GM12874 (cell line): ENCODE measurements at regions not wholly inside any gene's neighbourhood (a gene's known extent, or its start where the extent isn't known, plus 50 kb on each side); places are given as distances from the start of the nearest gene placed in this dataset.

Experiments used
- TF ChIP-seq, protein P1 (sequence below): IDR thresholded peaks from 2 replicates; pipeline ENCODE4 v1.5.1; 2011; ENCODE audit warnings: low read depth, mild to moderate bottlenecking, control low read depth, low read length, moderate library complexity; ENCODE audit not compliant: insufficient read depth

GRCh38 chr6:16048221-16048620 lies 80.7 kb upstream of the MYLIP start:
- TF ChIP-seq, protein P1, sequence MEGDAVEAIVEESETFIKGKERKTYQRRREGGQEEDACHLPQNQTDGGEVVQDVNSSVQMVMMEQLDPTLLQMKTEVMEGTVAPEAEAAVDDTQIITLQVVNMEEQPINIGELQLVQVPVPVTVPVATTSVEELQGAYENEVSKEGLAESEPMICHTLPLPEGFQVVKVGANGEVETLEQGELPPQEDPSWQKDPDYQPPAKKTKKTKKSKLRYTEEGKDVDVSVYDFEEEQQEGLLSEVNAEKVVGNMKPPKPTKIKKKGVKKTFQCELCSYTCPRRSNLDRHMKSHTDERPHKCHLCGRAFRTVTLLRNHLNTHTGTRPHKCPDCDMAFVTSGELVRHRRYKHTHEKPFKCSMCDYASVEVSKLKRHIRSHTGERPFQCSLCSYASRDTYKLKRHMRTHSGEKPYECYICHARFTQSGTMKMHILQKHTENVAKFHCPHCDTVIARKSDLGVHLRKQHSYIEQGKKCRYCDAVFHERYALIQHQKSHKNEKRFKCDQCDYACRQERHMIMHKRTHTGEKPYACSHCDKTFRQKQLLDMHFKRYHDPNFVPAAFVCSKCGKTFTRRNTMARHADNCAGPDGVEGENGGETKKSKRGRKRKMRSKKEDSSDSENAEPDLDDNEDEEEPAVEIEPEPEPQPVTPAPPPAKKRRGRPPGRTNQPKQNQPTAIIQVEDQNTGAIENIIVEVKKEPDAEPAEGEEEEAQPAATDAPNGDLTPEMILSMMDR = no peak

GRCh38 chr6:16047435-16047990 lies 81.4 kb upstream of the MYLIP start:
- TF ChIP-seq, protein P1 = no peak

- TF ChIP-seq, protein P1 = no peak
These were observed 83.6 kb upstream of the MYLIP start for GRCh38 chr6:16045238-16045637.

DNA sequence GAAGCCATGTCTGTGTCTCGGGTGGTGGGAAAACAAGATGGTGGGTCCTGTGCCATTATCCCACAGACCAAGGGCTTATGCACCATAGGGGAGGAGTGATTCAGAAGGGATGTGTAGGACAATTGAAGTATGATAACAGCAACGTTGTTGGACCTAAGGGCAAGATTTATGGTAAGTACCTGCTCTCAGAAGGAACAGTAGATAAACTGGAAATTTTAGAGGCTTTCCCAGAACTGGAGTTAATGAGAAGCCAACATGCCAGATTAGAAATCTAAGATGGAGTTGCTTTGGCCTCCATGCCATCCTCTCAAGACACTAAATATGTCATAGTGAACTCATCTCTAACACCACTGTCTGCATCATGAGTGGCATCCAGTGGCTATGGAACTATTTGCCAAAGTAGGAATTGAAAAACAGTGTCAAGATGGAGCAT lies 84.7 kb upstream of the MYLIP start:
- TF ChIP-seq, protein P1 = no peak

DNA sequence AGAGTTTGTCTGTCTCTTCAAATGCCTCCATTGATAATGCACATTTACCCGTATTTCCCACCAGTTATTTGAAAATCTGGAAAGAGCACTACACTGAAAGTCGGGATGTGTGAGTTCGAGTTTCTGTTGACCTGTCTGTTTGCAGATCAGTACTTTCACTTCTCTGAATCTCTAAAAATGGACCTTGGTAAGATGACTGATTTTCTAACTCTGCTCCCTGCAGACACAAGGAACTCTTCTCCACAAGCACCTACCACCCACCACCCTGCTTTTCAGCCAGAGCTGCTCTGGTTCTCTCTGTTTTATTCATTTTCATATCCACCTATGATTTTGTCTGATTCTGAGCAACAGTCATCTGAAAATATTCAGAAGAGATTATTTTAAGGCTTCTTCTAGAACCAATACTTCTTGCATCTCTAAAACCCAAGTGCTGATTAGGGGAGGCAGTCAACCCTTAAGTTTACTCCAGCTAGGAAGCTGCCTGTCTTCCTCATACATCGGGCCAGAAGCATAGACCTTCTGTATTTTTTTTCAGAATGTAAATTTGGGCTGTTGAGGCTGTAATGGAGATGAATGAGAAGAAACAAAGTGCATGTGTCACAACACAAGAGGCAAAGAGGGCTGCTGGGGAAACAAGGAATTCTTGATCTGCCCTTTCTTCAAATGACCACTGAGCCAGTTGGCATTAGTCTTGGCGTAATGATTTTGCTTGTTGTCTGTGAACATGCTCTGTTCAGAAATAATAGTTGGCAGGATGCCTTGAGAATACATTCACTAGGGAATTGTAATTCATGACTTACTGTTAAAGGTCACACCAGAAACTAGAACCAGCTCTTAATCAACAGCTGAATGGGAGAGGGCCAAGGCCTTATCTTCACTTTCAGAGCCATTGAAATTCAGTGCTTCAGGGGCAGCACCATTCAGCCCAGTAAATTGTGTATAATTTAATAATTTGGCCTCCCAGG lies 85.4 kb upstream of the MYLIP start:
- TF ChIP-seq, protein P1 = no peak

- TF ChIP-seq, protein P1 = no peak
These were observed 86.1 kb upstream of the MYLIP start for GRCh38 chr6:16042751-16043150.

DNA sequence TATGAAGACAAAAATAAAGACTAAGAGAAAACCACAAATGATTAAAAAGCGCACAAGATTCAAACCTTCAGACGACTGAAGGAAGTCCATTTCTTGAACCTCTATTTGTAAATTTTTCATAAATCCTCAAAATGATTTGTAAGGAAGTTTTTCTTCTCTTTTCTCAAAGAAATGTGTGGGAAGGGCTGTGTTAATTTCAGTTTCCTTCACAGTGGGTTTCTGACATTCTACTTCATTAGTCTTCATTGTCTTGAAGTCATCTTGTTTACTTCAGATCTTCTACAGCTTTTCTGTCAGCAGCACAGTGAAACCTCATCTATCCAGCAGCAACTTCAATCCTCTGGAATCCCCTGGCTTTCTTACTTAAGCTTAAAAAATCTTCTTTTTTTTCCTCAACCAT lies 87.6 kb upstream of the MYLIP start:
- TF ChIP-seq, protein P1 = no peak
